HepG2 (cell line): ENCODE measurements at regions not wholly inside any gene's neighbourhood (a gene's known extent, or its start where the extent isn't known, plus 50 kb on each side); places are given as distances from the start of the nearest gene placed in this dataset. TPM values are rescaled to one million over a fixed set of nuclear protein-coding genes. Genes with fewer than 3 reads are reported as not detected.

Source experiments
- microRNA-seq: library from miRNA; unstranded; fragments of <30 nt; microRNA quantifications from one replicate; pipeline ENCODE4, GENCODE V29; 2020
- small RNA-seq, 3 experiments: library from RNA; depleted of rRNA; stranded (forward); fragments of <200 nt; gene quantifications; one replicate each; pipeline ENCODE3, GENCODE V24; 2012; ENCODE audit warnings: low read depth in 2 of 3, low replicate concordance in 1 of 3; ENCODE audit not compliant: insufficient read length in 3 of 3, insufficient read depth in 2 of 3

Small RNAs in the stretch of these regions (microRNA-seq; reads per million reads assigned to microRNA genes)
- gene MIR6130, result not detected

Small RNAs in the stretch of these regions (small RNA-seq; reads per million reads assigned to genes)
- gene MIR6130, result 0 reads per million in 3 experiments
- gene RNU4-45P, result 0 reads per million in 3 experiments
